Subcutaneous abdominal adipose tissue (tissue), 5 donors: ENCODE measurements at regions not wholly inside any gene's neighbourhood (a gene's known extent, or its start where the extent isn't known, plus 50 kb on each side); places are given as distances from the start of the nearest gene placed in this dataset.
"Not testable (repeated sequence)": the region's sequence is repeated elsewhere in the genome, so short reads cannot be mapped to it uniquely, and the experiment has no call there.

Source experiments
- H3K27ac ChIP-seq: one replicate; pipeline ENCODE4 v1.7.0; 2013; ENCODE audit warnings: low read depth, mild to moderate bottlenecking, inconsistent platforms, low read length, moderate library complexity
- H3K27me3 ChIP-seq, 5 donors: one replicate each; pipeline ENCODE4 v1.7.0; 2013; ENCODE audit warnings: low read length in 5 of 5, inconsistent platforms in 1 of 5; ENCODE audit not compliant: control insufficient read depth in 5 of 5, insufficient read depth in 4 of 5
- H3K36me3 ChIP-seq, 5 donors: one replicate each; pipeline ENCODE4 v1.7.0; 2013; ENCODE audit warnings: low read length in 5 of 5; ENCODE audit not compliant: control insufficient read depth in 5 of 5, insufficient read depth in 5 of 5
- H3K4me1 ChIP-seq, 5 donors: one replicate each; pipeline ENCODE4 v1.7.0; 2013; ENCODE audit warnings: low read length in 5 of 5, mild to moderate bottlenecking in 3 of 5, moderate library complexity in 1 of 5; ENCODE audit not compliant: control insufficient read depth in 5 of 5, insufficient read depth in 5 of 5
- H3K4me3 ChIP-seq, 5 donors: one replicate each; pipeline ENCODE4 v1.7.0; 2013; ENCODE audit warnings: low read length in 5 of 5, low read depth in 1 of 5
- H3K9ac ChIP-seq, 5 donors: one replicate each; pipeline ENCODE4 v1.7.0; 2013; ENCODE audit warnings: low read length in 5 of 5, mild to moderate bottlenecking in 4 of 5, moderate library complexity in 3 of 5
- H3K9me3 ChIP-seq, 5 donors: one replicate each; pipeline ENCODE4 v1.7.0; 2013; ENCODE audit warnings: low read length in 5 of 5; ENCODE audit not compliant: control insufficient read depth in 5 of 5
- donor health status: healthy.
- donor health status: healthy.
- donor health status: healthy.
- donor health status: healthy.
- donor health status: healthy.

DNA sequence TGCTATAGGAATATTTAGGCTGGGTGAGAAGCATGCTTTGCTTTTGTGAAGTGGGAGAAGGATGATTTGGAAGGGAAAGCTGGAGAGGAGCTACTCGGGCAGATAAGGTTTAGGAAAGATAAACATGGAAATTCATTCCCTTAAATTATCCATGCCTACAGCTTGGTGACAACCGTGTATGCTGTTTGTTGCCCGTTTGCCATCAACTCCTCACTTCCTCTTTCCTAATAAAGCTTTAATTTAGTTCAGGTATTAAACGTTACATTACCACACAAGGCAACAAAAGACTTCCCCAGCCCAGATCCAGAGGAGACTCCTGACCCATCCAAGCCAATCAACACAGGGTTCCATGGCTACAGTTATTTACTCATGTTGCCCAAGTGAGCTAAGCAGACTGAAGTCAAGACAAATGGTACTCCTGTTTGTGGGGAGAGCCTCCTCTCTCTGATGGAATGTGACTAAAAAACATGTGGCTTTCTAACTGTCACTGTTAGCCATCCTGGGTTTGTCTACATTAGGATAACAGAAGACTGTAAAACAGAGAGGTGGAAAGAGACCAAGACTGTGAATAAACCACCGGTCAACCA, 101.7 kb upstream of the GRAMD1B start:
- H3K27me3 ChIP-seq = peaks cover 0 to 4% (median 0%) of the 10 kb centered on the region in 5 donors
- no peak overlapping the region for H3K4me3 ChIP-seq
- H3K36me3 ChIP-seq = no peaks in the 10 kb centered on the region
- H3K9ac ChIP-seq = no peak overlapping the region
- peaks cover 0 to 2% (median 0%) of the 10 kb centered on the region in 5 donors for H3K9me3 ChIP-seq
- no peaks in the 10 kb centered on the region for H3K4me1 ChIP-seq
- no peak overlapping the region for H3K27ac ChIP-seq

DNA sequence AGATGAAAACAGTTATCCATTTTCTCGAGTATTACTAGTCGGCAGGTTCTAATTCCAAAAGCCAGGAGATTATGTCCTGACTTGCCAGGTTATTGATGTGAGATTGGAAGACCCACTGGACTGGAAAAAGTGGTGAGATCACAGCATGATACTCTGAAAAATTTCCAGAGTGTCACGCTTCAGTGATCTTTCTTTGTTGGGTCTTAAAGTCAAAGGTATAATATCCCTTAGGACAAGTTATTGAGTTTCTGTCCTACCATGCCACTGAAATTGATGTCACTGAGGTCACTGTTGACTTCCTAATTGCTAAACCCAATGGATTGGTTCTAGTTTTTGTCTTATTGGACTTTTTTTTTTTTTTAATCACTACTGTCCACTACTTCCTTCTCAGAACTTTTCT, 104.5 kb upstream of the GRAMD1B start:
- Histone ChIP-seq H3K27me3 (peaks cover 0 to 9% (median 0%) of the 10 kb centered on the region in 5 donors), H3K9ac (no peak overlapping the region), H3K9me3 (no peaks in the 10 kb centered on the region), H3K4me3 (no peak overlapping the region), H3K36me3 (no peaks in the 10 kb centered on the region), H3K4me1 (no peaks in the 10 kb centered on the region), H3K27ac (no peak overlapping the region)

DNA sequence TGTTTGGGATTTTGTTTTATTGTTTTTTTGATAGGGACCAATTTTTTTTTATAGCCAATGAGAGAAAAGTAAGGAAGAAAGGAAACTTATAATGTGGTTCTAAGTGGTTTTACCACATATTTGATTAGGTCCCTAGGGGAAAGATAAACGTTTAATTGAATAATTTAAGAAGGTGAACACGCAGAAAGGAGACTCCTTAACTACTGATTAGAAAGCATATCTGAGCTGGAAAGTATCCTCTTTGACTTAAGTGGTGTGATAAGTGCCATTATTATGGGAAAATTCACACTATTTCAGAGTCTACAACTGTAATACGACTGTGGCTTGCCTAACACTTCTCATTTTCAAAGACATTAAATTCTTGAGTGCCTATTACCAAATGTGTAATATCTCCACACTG, 106.5 kb upstream of the GRAMD1B start:
- H3K27ac ChIP-seq = no peak overlapping the region
- no peak overlapping the region for H3K4me3 ChIP-seq
- H3K27me3 ChIP-seq = peaks cover 0 to 9% (median 2%) of the 10 kb centered on the region in 5 donors
- H3K4me1 ChIP-seq = no peaks in the 10 kb centered on the region
- H3K9me3 ChIP-seq = no peaks in the 10 kb centered on the region
- H3K9ac ChIP-seq = no peak overlapping the region
- no peaks in the 10 kb centered on the region for H3K36me3 ChIP-seq

DNA sequence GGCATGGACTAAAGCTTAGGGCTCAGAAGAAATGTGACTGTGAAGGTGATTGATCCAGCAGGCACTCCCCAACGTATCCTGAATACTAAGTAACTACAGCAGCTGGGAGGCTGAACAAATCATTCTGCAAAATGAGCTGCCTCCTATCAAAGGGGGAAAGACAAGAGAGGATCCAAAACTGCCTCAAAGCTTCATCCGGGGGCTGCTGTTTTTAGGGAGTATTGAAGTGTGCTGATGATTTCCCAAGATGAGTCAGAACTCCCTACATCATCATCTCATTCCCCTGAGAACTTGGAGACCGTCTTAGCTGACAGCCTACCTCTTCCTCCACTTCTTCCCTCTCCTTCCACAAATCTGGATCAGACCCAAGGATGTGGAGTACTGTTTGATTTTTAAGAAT, 108.4 kb upstream of the GRAMD1B start:
- Histone ChIP-seq H3K9me3 (no peaks in the 10 kb centered on the region), H3K9ac (no peak overlapping the region), H3K36me3 (no peaks in the 10 kb centered on the region), H3K4me1 (no peaks in the 10 kb centered on the region), H3K4me3 (no peak overlapping the region), H3K27ac (no peak overlapping the region), H3K27me3 (peaks cover 0 to 9% (median 2%) of the 10 kb centered on the region in 5 donors)

DNA sequence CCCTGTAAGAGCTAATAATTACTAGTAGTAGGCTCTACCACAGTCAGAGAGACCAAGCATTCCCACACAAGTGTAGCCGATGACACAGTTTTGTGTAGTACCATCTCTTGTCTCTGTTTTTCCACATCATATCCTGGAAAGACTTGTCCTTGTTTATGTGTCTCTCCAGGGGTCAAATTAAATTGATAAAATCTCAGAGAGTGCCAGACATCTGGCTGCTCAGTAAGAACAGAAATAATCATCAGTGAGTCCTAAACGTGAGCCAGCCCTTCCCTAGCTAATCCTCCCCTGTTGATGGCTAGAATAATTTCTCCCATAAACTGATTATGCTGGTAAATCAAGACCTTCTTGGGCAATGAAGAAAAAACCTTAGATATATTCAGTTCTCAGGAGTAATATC, 111.4 kb upstream of the GRAMD1B start:
- peaks cover 0 to 3% (median 0%) of the 10 kb centered on the region in 5 donors for H3K9me3 ChIP-seq
- no peaks in the 10 kb centered on the region for H3K4me1 ChIP-seq
- H3K27me3 ChIP-seq = peaks cover 0 to 8% (median 3%) of the 10 kb centered on the region in 5 donors
- H3K4me3 ChIP-seq = no peak overlapping the region
- H3K36me3 ChIP-seq = no peaks in the 10 kb centered on the region
- no peak overlapping the region for H3K9ac ChIP-seq
- H3K27ac ChIP-seq = no peak overlapping the region

DNA sequence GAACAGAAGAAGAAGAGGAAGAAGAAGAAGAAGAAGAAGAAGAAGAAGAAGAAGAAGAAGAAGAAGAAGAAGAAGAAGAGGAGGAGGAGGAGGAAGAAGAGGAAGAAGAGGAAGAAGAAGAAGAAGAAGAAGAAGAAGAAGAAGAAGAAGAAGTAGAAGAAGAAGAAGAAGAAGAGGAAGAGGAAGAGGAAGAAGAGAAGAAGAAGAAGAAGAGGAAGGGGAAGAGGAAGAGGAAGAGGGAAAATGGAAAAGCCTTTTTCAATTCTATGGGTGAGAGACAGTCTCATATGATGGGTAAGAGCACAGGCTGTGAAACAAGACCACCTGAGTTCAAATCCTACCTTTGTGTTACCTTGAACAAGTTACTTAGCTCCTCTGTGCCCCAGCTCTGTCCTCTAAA, 111.9 kb upstream of the GRAMD1B start:
- not testable (repeated sequence) for H3K36me3 ChIP-seq, H3K9me3 ChIP-seq, H3K27ac ChIP-seq, H3K4me3 ChIP-seq, H3K4me1 ChIP-seq, H3K27me3 ChIP-seq, H3K9ac ChIP-seq

DNA sequence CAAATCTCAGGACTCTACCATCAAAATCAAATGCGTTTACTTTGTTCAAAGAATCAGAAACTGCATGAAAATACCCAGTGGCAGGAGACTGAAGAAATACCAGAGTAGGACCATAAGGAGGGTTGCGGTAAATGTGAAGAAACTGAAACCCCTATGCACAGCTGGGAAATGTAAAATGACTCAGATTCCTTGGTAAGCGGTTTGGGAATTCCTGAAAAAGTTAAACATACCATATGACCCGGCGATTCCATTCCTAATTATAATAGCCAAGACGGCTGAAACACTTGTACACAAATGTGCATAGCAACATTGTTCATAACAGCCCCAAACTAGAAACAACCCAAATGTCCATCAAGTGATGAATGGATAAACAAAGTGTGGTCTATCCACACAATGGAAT, 114.1 kb upstream of the GRAMD1B start:
- Histone ChIP-seq H3K9me3 (peaks cover 0 to 3% (median 0%) of the 10 kb centered on the region in 5 donors), H3K4me3 (no peak overlapping the region), H3K27ac (no peak overlapping the region), H3K4me1 (no peaks in the 10 kb centered on the region), H3K27me3 (peaks cover 2 to 4% (median 3%) of the 10 kb centered on the region in 5 donors), H3K36me3 (no peaks in the 10 kb centered on the region), H3K9ac (no peak overlapping the region)

DNA sequence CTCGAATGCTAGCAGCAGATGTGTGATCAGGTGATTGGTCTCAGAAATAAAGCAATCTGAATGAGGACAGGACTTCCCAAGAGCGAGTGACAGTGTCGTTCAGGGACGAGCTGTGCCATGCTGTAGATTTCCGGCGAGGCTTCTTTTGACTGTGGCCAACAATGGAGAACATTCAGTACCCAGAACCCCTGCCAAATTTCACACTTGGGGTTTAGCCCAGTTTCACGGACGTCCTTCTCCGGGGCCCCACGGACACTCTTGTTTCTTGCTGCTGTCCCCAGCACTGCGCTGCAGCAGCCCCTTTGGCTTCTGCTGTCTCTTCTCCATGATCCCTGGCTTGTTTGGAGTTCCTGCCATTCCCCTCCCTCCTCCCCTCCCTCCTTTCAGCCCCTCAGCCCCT, 115.1 kb upstream of the GRAMD1B start:
- no peak overlapping the region for H3K4me3 ChIP-seq
- H3K36me3 ChIP-seq = no peaks in the 10 kb centered on the region

DNA sequence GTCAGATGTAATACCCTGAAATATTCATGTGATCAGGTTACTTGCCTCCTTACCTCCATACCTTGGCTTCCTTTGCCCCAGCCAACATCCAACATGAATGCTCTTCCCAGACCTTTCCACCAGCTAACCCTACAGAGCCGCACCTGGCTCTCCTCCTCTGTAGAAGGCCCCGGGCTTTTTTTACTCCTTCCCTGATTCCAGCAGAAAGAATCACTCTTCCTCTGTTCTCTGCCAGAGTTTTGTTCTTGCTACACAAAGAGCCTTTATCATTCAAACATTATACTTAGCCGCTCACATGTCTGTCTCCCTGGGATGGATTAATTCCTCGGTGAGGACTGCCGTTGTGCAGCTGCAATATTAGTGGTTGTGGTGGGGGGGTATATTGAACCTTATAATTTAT, 116.8 kb upstream of the GRAMD1B start:
- H3K27ac ChIP-seq = no peak overlapping the region
- H3K27me3 ChIP-seq = peaks cover 0 to 4% (median 3%) of the 10 kb centered on the region in 5 donors
- no peaks in the 10 kb centered on the region for H3K4me1 ChIP-seq
- peaks cover 0 to 3% (median 0%) of the 10 kb centered on the region in 5 donors for H3K9me3 ChIP-seq
- H3K36me3 ChIP-seq = no peaks in the 10 kb centered on the region
- no peak overlapping the region for H3K9ac ChIP-seq
- H3K4me3 ChIP-seq = no peak overlapping the region

More for the DNA sequence above, 115.1 kb upstream of the GRAMD1B start:
- H3K4me1 ChIP-seq = no peaks in the 10 kb centered on the region
- H3K9ac ChIP-seq = no peak overlapping the region
- peaks cover under 1 to 4% (median 2%) of the 10 kb centered on the region in 5 donors for H3K27me3 ChIP-seq
- H3K9me3 ChIP-seq = peaks cover 0 to 3% (median 0%) of the 10 kb centered on the region in 5 donors
- no peak overlapping the region for H3K27ac ChIP-seq

DNA sequence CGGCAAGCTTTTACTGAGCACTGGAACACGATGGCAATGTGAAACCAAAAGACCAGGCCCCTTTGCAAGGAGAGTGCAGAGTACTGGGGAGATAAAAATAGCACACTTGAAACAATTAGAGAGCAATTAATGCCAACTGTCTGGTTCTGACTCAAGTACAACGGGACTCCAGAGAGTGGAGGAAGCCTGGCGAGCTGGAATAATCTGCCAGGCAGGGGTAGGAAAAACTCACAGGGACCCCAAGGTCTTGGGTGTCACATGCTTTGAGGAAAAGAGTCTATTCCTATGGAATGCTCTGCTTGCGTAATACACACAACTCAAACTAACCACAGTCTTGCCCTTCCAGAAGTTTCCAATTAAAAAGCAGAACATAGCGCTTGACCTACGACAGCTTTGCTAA, 113.0 kb upstream of the CLMP start:
- Histone ChIP-seq H3K4me3 (no peak overlapping the region), H3K9ac (no peak overlapping the region), H3K4me1 (peaks cover 0 to 2% (median 0%) of the 10 kb centered on the region in 5 donors), H3K36me3 (no peaks in the 10 kb centered on the region), H3K27me3 (peaks cover 0 to 15% (median 8%) of the 10 kb centered on the region in 5 donors), H3K27ac (no peak overlapping the region), H3K9me3 (no peaks in the 10 kb centered on the region)
